Keratinocyte (primary cell): ENCODE measurements at regions not wholly inside any gene's neighbourhood (a gene's known extent, or its start where the extent isn't known, plus 50 kb on each side); places are given as distances from the start of the nearest gene placed in this dataset.
"Not testable (repeated sequence)": the region's sequence is repeated elsewhere in the genome, so short reads cannot be mapped to it uniquely, and the experiment has no call there.

Experiments
- DNase-seq: peaks from one replicate; pipeline ENCODE4 v3.0.0-alpha.2; 2011; ENCODE audit warnings: low read depth, missing footprints, low spot score
- FAIRE-seq: peaks from 2 replicates; lab custom pipeline; 2011; peaks lifted over from hg19 to GRCh38; lab: Jason Lieb, UNC
- H2AFZ ChIP-seq: 2 replicates; pipeline ENCODE4 v1.6.0; 2012; ENCODE audit warnings: low read length, control low read depth, inconsistent platforms; ENCODE audit not compliant: control insufficient read depth
- H3K27ac ChIP-seq: 2 replicates; pipeline ENCODE4 v1.5.1; 2011; ENCODE audit warnings: low read length; ENCODE audit not compliant: control insufficient read depth, insufficient read depth
- H3K27me3 ChIP-seq: 3 replicates; pipeline ENCODE4 v1.6.0; 2011; ENCODE audit warnings: low read length; ENCODE audit not compliant: control insufficient read depth, insufficient read depth; ENCODE audit errors: extremely low read depth
- H3K36me3 ChIP-seq, 2 experiments: 2 replicates in 1 of 2; 3 replicates in 1 of 2; pipeline ENCODE4 v1.5.1; 2011; ENCODE audit warnings: low read length in 2 of 2, mild to moderate bottlenecking in 1 of 2; ENCODE audit not compliant: control insufficient read depth in 2 of 2, insufficient read depth in 2 of 2; ENCODE audit errors: extremely low read depth in 1 of 2
- H3K4me1 ChIP-seq: 3 replicates; pipeline ENCODE4 v1.5.1; 2011; ENCODE audit warnings: low read length; ENCODE audit not compliant: control insufficient read depth, insufficient read depth; ENCODE audit errors: extremely low read depth
- H3K4me2 ChIP-seq: 3 replicates; pipeline ENCODE4 v1.6.0; 2011; ENCODE audit warnings: low read depth, low read length; ENCODE audit not compliant: control insufficient read depth, insufficient read depth; ENCODE audit errors: extremely low read depth
- H3K4me3 ChIP-seq, 3 experiments: fragments of 200-600 bp in 1 of 3; sonication (generic) in 1 of 3; 2 replicates in 2 of 3; 3 replicates in 1 of 3; pipeline ENCODE4 v1.5.1; 2011 to 2016; ENCODE audit warnings: low read length in 3 of 3, mild to moderate bottlenecking in 3 of 3, control low read depth in 2 of 3, inconsistent platforms in 1 of 3, low read depth in 1 of 3, mixed read lengths in 1 of 3, mixed run types in 1 of 3, moderate library complexity in 1 of 3; ENCODE audit not compliant: control insufficient read depth in 2 of 3, insufficient read depth in 2 of 3; ENCODE audit errors: extremely low read depth in 1 of 3
- H3K79me2 ChIP-seq: 2 replicates; pipeline ENCODE4 v1.6.0; 2012; ENCODE audit warnings: low read length; ENCODE audit not compliant: control insufficient read depth, insufficient read depth
- H3K9ac ChIP-seq: 3 replicates; pipeline ENCODE4 v1.6.0; 2011; ENCODE audit warnings: low read length; ENCODE audit not compliant: control insufficient read depth, insufficient read depth; ENCODE audit errors: extremely low read depth
- H3K9me1 ChIP-seq: 3 replicates; pipeline ENCODE4 v1.6.0; 2011; ENCODE audit warnings: low read length; ENCODE audit not compliant: control insufficient read depth, insufficient read depth; ENCODE audit errors: extremely low read depth
- H3K9me3 ChIP-seq: 2 replicates; pipeline ENCODE4 v1.5.1; 2012; ENCODE audit warnings: low read depth, low read length; ENCODE audit not compliant: control insufficient read depth
- H4K20me1 ChIP-seq: 3 replicates; pipeline ENCODE4 v1.6.0; 2011; ENCODE audit warnings: low read length; ENCODE audit not compliant: control insufficient read depth, insufficient read depth; ENCODE audit errors: extremely low read depth
- CTCF ChIP-seq, 3 experiments: IDR thresholded peaks in 1 of 3; conservative IDR thresholded peaks in 1 of 3; optimal IDR thresholded peaks in 1 of 3; 2 replicates in 2 of 3; 3 replicates in 1 of 3; pipeline versions ENCODE3 to v1.5.1; 2011; ENCODE audit warnings: low read length in 3 of 3, mild to moderate bottlenecking in 3 of 3, moderate library complexity in 2 of 3, control low read depth in 1 of 3, inconsistent platforms in 1 of 3; ENCODE audit not compliant: insufficient read depth in 2 of 3; ENCODE audit errors: extremely low read depth in 1 of 3
- EZH2 ChIP-seq: IDR thresholded peaks from one replicate; pipeline ENCODE4 v1.6.1; 2012; ENCODE audit warnings: inconsistent platforms, mild to moderate bottlenecking, low read length, moderate library complexity
- dilution Hi-C: fragments of 300-500 bp; cut with MboI; formaldehyde crosslinking; loops from one replicate; pipeline ENCODE4 v1.7.0; 2020; ENCODE audit warnings: low sequenced_read_pairs; ENCODE audit not compliant: extremely low pct_ligation_motif_present

DNA sequence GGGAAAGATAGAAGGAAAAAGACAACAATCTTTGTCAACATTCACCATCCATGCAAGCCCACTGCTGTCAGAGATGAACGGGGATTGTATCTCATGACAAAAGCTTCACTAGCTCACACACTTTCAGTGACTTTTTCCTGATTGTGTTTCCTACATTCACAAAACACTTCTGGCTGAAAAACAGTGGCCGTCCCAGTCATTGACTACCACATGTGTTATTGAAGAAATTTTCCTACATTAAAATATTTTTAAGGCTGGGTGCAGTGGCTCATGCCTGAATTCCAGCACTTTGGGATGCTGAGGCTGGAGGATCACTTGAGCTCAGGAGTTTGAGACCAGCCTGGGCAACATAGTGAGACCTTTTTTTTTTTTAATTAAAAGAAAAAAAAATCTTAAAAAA lies 90.9 kb downstream of the MOGAT1 start:
- H3K9ac ChIP-seq, result no peak overlapping the region
- no peak for DNase-seq
- no peak overlapping the region for H3K4me3 ChIP-seq
- no peaks in the 10 kb centered on the region for H3K36me3 ChIP-seq
- no peaks in the 10 kb centered on the region for H3K79me2 ChIP-seq
- peaks cover 7% of the 10 kb centered on the region for H3K4me1 ChIP-seq
- no peaks in the 10 kb centered on the region for H3K27me3 ChIP-seq
- no peaks in the 10 kb centered on the region for H4K20me1 ChIP-seq
- H3K9me1 ChIP-seq, result no peaks in the 10 kb centered on the region
- FAIRE-seq, result no peak
- H3K4me2 ChIP-seq, result no peak overlapping the region
- H2AFZ ChIP-seq, result peak overlapping the region; percentile 33
- H3K27ac ChIP-seq, result no peak overlapping the region
- dilution Hi-C loops, result no loop called here
- TF ChIP-seq EZH2 (no peak), CTCF (optimal IDR thresholded peaks at IDR 0.05 in 1 of 3, IDR thresholded peaks at IDR 0.05 in 1 of 3, conservative IDR thresholded peaks at IDR 0.05 in 1 of 3; ENCODE audit: extremely low read depth in 1 of 3, insufficient read depth in 2 of 3, low read length in 3 of 3) (no peak)
- H3K9me3 ChIP-seq, result no peaks in the 10 kb centered on the region

DNA sequence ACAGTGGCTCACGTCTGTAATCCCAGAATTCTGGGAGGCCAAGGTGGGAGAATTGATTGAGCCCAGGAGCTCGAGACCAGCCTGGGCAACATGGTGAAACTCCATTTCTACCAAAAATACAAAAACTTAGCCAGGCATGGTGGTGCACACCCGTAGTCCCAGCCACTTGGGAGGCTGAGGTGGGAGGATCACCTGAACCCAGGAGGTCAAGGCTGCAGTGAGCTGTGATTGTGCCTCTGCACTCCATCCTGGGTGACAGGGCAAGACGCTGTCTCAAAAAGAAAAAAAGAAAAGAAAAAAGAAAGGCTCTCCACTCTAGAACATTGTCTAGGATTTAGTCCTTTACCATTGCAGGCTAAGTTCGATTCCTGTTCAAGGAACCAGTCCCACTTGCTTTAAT lies 94.4 kb downstream of the MOGAT1 start:
- H3K4me3 ChIP-seq, H3K9me1 ChIP-seq, H4K20me1 ChIP-seq, H3K4me1 ChIP-seq, H2AFZ ChIP-seq, H3K4me2 ChIP-seq, dilution Hi-C loops, H3K9me3 ChIP-seq, H3K27me3 ChIP-seq, H3K36me3 ChIP-seq, H3K9ac ChIP-seq, H3K79me2 ChIP-seq, H3K27ac ChIP-seq, DNase-seq, FAIRE-seq: not testable (repeated sequence)

- H3K4me1 ChIP-seq, H3K27me3 ChIP-seq, H3K4me3 ChIP-seq, H3K9me3 ChIP-seq, dilution Hi-C loops, H3K9me1 ChIP-seq, H3K4me2 ChIP-seq, H3K9ac ChIP-seq, H3K27ac ChIP-seq, DNase-seq, H4K20me1 ChIP-seq, H2AFZ ChIP-seq, FAIRE-seq, H3K79me2 ChIP-seq, H3K36me3 ChIP-seq: not testable (repeated sequence)
These were observed 92.8 kb upstream of the ACSL3 start for GRCh38 chr2:222768019-222768418.
